ENCODE measurements at regions not wholly inside any gene's neighbourhood (a gene's known extent, or its start where the extent isn't known, plus 50 kb on each side); places are given as distances from the start of the nearest gene placed in this dataset.

GRCh38 chr2:238790126-238790832 is 57.6 kb upstream of the TWIST2 start:
- DNase-seq (ENCODE audit: low read depth): no peak

GRCh38 chr2:238790833-238791230 is 57.1 kb upstream of the TWIST2 start:
- DNase-seq (ENCODE audit: low read depth): no peak
- no peak overlapping the region for H3K4me3 ChIP-seq (ENCODE audit: low read depth, low read length)
- no peak for TF ChIP-seq CTCF (IDR thresholded peaks at IDR 0.05; ENCODE audit: insufficient read depth, low read depth, low read length)

More at GRCh38 chr2:238790126-238790832, 57.6 kb upstream of the TWIST2 start:
- no peak overlapping the region for H3K4me3 ChIP-seq (ENCODE audit: low read depth, low read length)
- no peak for TF ChIP-seq CTCF (IDR thresholded peaks at IDR 0.05; ENCODE audit: insufficient read depth, low read depth, low read length)

GRCh38 chr2:238791354-238791753 is 56.5 kb upstream of the TWIST2 start:
- no peak overlapping the region for H3K4me3 ChIP-seq (ENCODE audit: low read depth, low read length)
- no peak for TF ChIP-seq CTCF (IDR thresholded peaks at IDR 0.05; ENCODE audit: insufficient read depth, low read depth, low read length)
- DNase-seq (ENCODE audit: low read depth): peak; percentile 15

- H3K4me3 ChIP-seq (ENCODE audit: low read depth, low read length): no peak overlapping the region
- no peak for TF ChIP-seq CTCF (IDR thresholded peaks at IDR 0.05; ENCODE audit: insufficient read depth, low read depth, low read length)
- DNase-seq (ENCODE audit: low read depth): no peak
Measured at GRCh38 chr2:238793306-238793705, 54.6 kb upstream of the TWIST2 start.

GRCh38 chr2:238793801-238794449 is 54.0 kb upstream of the TWIST2 start:
- no peak for TF ChIP-seq CTCF (IDR thresholded peaks at IDR 0.05; ENCODE audit: insufficient read depth, low read depth, low read length)
- DNase-seq (ENCODE audit: low read depth): no peak
- no peak overlapping the region for H3K4me3 ChIP-seq (ENCODE audit: low read depth, low read length)

GRCh38 chr2:238796223-238796885 is 51.5 kb upstream of the TWIST2 start:
- no peak for DNase-seq (ENCODE audit: low read depth)
- TF ChIP-seq CTCF (IDR thresholded peaks at IDR 0.05; ENCODE audit: insufficient read depth, low read depth, low read length): no peak
- no peak overlapping the region for H3K4me3 ChIP-seq (ENCODE audit: low read depth, low read length)

Measured in fibroblast of villous mesenchyme (primary cell).